GM12878 (cell line): ENCODE measurements at regions not wholly inside any gene's neighbourhood (a gene's known extent, or its start where the extent isn't known, plus 50 kb on each side); places are given as distances from the start of the nearest gene placed in this dataset.

Experiments
- ATAC-seq: fragments of 200-7000 bp; cut with Tn5 transposase; 3 replicates; pipeline ENCODE4 v1.9.1; 2020; ENCODE audit warnings: mild to moderate bottlenecking, moderate library complexity
- BruUV-seq: library from RNA; stranded (reverse); fragments of 400-500 nt; replicated peaks from 2 replicates; lab custom pipeline; 2021; lab: Mats Ljungman, UMichigan
- CTCF ChIA-PET: fragments of 300-600 bp; sonication (Branson Sonifier 250); formaldehyde crosslinking; extraction: SDS; loops from one replicate; lab custom pipeline; 2021; ENCODE audit warnings: inconsistent platforms; lab: Yijun Ruan, JAX
- POLR2A ChIA-PET: fragments of 350-600 bp; formaldehyde crosslinking; extraction: SDS; loops from one replicate; lab custom pipeline; 2021; ENCODE audit warnings: inconsistent platforms; lab: Charles Lee
- RAD21 ChIA-PET: fragments of 300-600 bp; sonication (Branson Sonifier 250); formaldehyde crosslinking; loops from one replicate; lab custom pipeline; 2023; ENCODE audit warnings: antibody characterized with exemption; ENCODE audit not compliant: unreplicated experiment; lab: Charles Lee
- SMC1A ChIA-PET: fragments of 300-600 bp; sonication (Branson Sonifier 250); formaldehyde crosslinking; loops from one replicate; lab custom pipeline; 2023; ENCODE audit not compliant: unreplicated experiment, uncharacterized antibody; lab: Charles Lee
- DNase-seq: peaks from one replicate; pipeline ENCODE4 v3.0.0-alpha.2; 2011; ENCODE audit warnings: low read depth, low spot score
- FAIRE-seq: peaks from 3 replicates; lab custom pipeline; 2011; peaks lifted over from hg19 to GRCh38; lab: Jason Lieb, UNC
- H2AFZ ChIP-seq: 2 replicates; pipeline ENCODE4 v1.6.0; 2011; ENCODE audit warnings: low read depth, low read length, control low read depth; ENCODE audit not compliant: control insufficient read depth
- H3K27ac ChIP-seq: 2 replicates; pipeline ENCODE4 v1.5.1; 2011; ENCODE audit warnings: control low read depth; ENCODE audit not compliant: control insufficient read depth, insufficient read depth
- H3K27me3 ChIP-seq, 2 experiments: replicated peaks in 1 of 2; 2 replicates each; pipeline versions ENCODE4 v1.6.0 to v1.6.1; 2011; ENCODE audit warnings: low read length in 1 of 2; ENCODE audit not compliant: control insufficient read depth in 2 of 2, insufficient read depth in 2 of 2
- H3K36me3 ChIP-seq, 2 experiments: 2 replicates each; pipeline ENCODE4 v1.5.1; 2011; ENCODE audit warnings: low read length in 1 of 2; ENCODE audit not compliant: control insufficient read depth in 2 of 2, insufficient read depth in 2 of 2
- H3K4me1 ChIP-seq: 2 replicates; pipeline ENCODE4 v1.6.1; 2011; ENCODE audit warnings: mild to moderate bottlenecking, low read length, moderate library complexity, mixed read lengths; ENCODE audit not compliant: control insufficient read depth, insufficient read depth
- H3K4me2 ChIP-seq: 2 replicates; pipeline ENCODE4 v1.6.0; 2011; ENCODE audit warnings: control low read depth; ENCODE audit not compliant: control insufficient read depth, insufficient read depth
- H3K4me3 ChIP-seq: fragments of 200-600 bp; sonication (generic); 2 replicates; pipeline ENCODE4 v1.5.1; 2016
- H3K79me2 ChIP-seq: 2 replicates; pipeline ENCODE4 v1.6.0; 2011; ENCODE audit warnings: low read length; ENCODE audit not compliant: control insufficient read depth, insufficient read depth
- H3K9ac ChIP-seq: 2 replicates; pipeline ENCODE4 v1.8.0; 2011; ENCODE audit warnings: low read length, control low read depth, mixed read lengths; ENCODE audit not compliant: control insufficient read depth, insufficient read depth
- H3K9me3 ChIP-seq: replicated peaks from 3 replicates; pipeline ENCODE4 v1.5.1; 2011; ENCODE audit warnings: mild to moderate bottlenecking, low read length; ENCODE audit not compliant: control insufficient read depth, insufficient read depth
- H4K20me1 ChIP-seq: 2 replicates; pipeline ENCODE4 v1.6.0; 2011; ENCODE audit not compliant: control insufficient read depth, insufficient read depth
- ATF2 ChIP-seq: IDR thresholded peaks from 2 replicates; pipeline ENCODE4 v1.6.1; 2012; ENCODE audit warnings: low read length, inconsistent platforms
- BCL11A ChIP-seq: IDR thresholded peaks from 2 replicates; pipeline ENCODE4 v1.6.1; 2011; ENCODE audit warnings: low read depth, low read length
- BRCA1 ChIP-seq: IDR thresholded peaks from 2 replicates; pipeline ENCODE4 v1.6.1; 2011; ENCODE audit warnings: low read depth, low read length, improper control_type of control experiment
- CBFB ChIP-seq: IDR thresholded peaks from 2 replicates; pipeline ENCODE4 v1.6.1; 2016; ENCODE audit warnings: antibody characterized with exemption, low read depth
- CHD1 ChIP-seq: IDR thresholded peaks from 2 replicates; pipeline ENCODE4 v1.6.1; 2012; ENCODE audit warnings: low read depth, low read length, improper control_type of control experiment
- EED ChIP-seq: sonication (generic); IDR thresholded peaks from 2 replicates; pipeline ENCODE4 v1.6.1; 2016; ENCODE audit warnings: antibody characterized with exemption, low read depth
- EZH2 ChIP-seq: IDR thresholded peaks from 2 replicates; pipeline ENCODE4 v1.6.1; 2012; ENCODE audit warnings: low read depth, mild to moderate bottlenecking, control low read depth, inconsistent platforms, low read length, borderline replicate concordance; ENCODE audit not compliant: control insufficient read depth
- IKZF1 ChIP-seq: fragments of 450-650 bp; conservative IDR thresholded peaks from 2 replicates; pipeline ENCODE4 v1.6.1; 2017; ENCODE audit warnings: antibody characterized with exemption, mild to moderate bottlenecking
- JUNB ChIP-seq: IDR thresholded peaks from 2 replicates; pipeline ENCODE4 v1.6.1; 2016; ENCODE audit warnings: antibody characterized with exemption, mild to moderate bottlenecking
- NR2C2 ChIP-seq: IDR thresholded peaks from 2 replicates; pipeline ENCODE4 v1.6.1; 2011; ENCODE audit warnings: borderline replicate concordance, low read depth; ENCODE audit not compliant: control insufficient read depth, insufficient read length
- NRF1 ChIP-seq: conservative IDR thresholded peaks from 2 replicates; pipeline ENCODE4 v1.6.1; 2011; ENCODE audit warnings: mild to moderate bottlenecking, low read depth, low read length, improper control_type of control experiment
- RAD51 ChIP-seq: fragments of 450-650 bp; IDR thresholded peaks from 2 replicates; pipeline ENCODE4 v1.6.1; 2016; ENCODE audit warnings: moderate library complexity, mild to moderate bottlenecking, inconsistent platforms
- SMC3 ChIP-seq: IDR thresholded peaks from 2 replicates; pipeline ENCODE4 v1.6.1; 2011; ENCODE audit warnings: low read length, improper control_type of control experiment, borderline replicate concordance
- SPI1 ChIP-seq: IDR thresholded peaks from 2 replicates; pipeline ENCODE4 v1.6.1; 2011; ENCODE audit warnings: low read depth, mild to moderate bottlenecking, low read length, moderate library complexity, borderline replicate concordance; ENCODE audit not compliant: insufficient read depth
- SUPT20H ChIP-seq: IDR thresholded peaks from 2 replicates; pipeline ENCODE4 v1.6.1; 2011; ENCODE audit warnings: low read depth, mild to moderate bottlenecking, low read length, moderate library complexity, borderline replicate concordance; ENCODE audit not compliant: control insufficient read depth
- USF1 ChIP-seq: IDR thresholded peaks from 2 replicates; pipeline ENCODE4 v1.6.1; 2011; ENCODE audit warnings: borderline replicate concordance, low read depth, mild to moderate bottlenecking, moderate library complexity, mixed read lengths, low read length; ENCODE audit not compliant: insufficient read depth; ENCODE audit errors: extremely low read length
- ZNF217 ChIP-seq: fragments of 450-650 bp; IDR thresholded peaks from 2 replicates; pipeline ENCODE4 v1.6.1; 2017; ENCODE audit warnings: antibody characterized with exemption, mild to moderate bottlenecking
- in situ Hi-C: fragments of 300-500 bp; cut with MboI; formaldehyde crosslinking; loops from 9 replicates; pipeline ENCODE4 v1.14.3; 2018; ENCODE audit warnings: mixed read lengths
- intact Hi-C: fragments of 100-400 bp; cut with micrococcal nuclease; formaldehyde crosslinking; loops from one replicate; pipeline ENCODE4 v1.14.2; 2022; ENCODE audit not compliant: unreplicated experiment

GRCh38 chr10:61304746-61305145, 148.4 kb downstream of the TMEM26 start (continued):
- TF ChIP-seq JUNB: no peak
- TF ChIP-seq, all 136 proteins: peak for 0

- Histone ChIP-seq H3K4me2 (no peak overlapping the region), H3K4me3 (no peak overlapping the region), H3K36me3 (no peaks in the 10 kb centered on the region), H3K27me3 (no peaks in the 10 kb centered on the region), H3K4me1 (no peaks in the 10 kb centered on the region), H3K79me2 (no peaks in the 10 kb centered on the region), H3K27ac (no peak overlapping the region), H2AFZ (no peak overlapping the region), H4K20me1 (no peaks in the 10 kb centered on the region), H3K9ac (no peak overlapping the region), H3K9me3 (no peaks in the 10 kb centered on the region; the same call in 2 of the 3 replicates)
- DNase-seq (no peak), ATAC-seq (no peak), FAIRE-seq (no peak)
- ChIA-PET RAD21 (no interaction called here), CTCF (no interaction called here), SMC1A (no interaction called here), POLR2A (no interaction called here)
- in situ Hi-C loops: no loop called here
- TF ChIP-seq IKZF1 (no peak), BCL11A (no peak), RAD51 (no peak), EZH2 (no peak), ATF2 (no peak), NR2C2 (no peak), CBFB (no peak), CHD1 (no peak), SMC3 (no peak), NRF1 (no peak), USF1 (no peak), JUNB (no peak), SUPT20H (no peak), EED (no peak), ZNF217 (no peak), SPI1 (no peak), BRCA1 (no peak)
- intact Hi-C loops: no loop called here
- no TSS peak for BruUV-seq
Observed at GRCh38 chr10:61302124-61302523, 151.1 kb downstream of the TMEM26 start.
